ENCODE measurements at regions not wholly inside any gene's neighbourhood (a gene's known extent, or its start where the extent isn't known, plus 50 kb on each side); places are given as distances from the start of the nearest gene placed in this dataset.

- in situ Hi-C loops (cut with MboI; ENCODE audit: low sequenced_read_pairs) = no loop called here
- H3K9me3 ChIP-seq (ENCODE audit: control insufficient read depth, insufficient read depth, low read length) = no peaks in the 10 kb centered on the region
- H3K9me1 ChIP-seq (ENCODE audit: insufficient read depth, low read length) = no peaks in the 10 kb centered on the region
- H3K56ac ChIP-seq (ENCODE audit: extremely low read depth, insufficient read depth, low read length) = no peak overlapping the region
- H4K91ac ChIP-seq (ENCODE audit: insufficient read depth, low read depth, low read length) = no peak overlapping the region
- no peak overlapping the region for H2BK20ac ChIP-seq (ENCODE audit: low read depth, low read length)
- no peaks in the 10 kb centered on the region for H3K36me3 ChIP-seq (ENCODE audit: control insufficient read depth, insufficient read depth, low read length)
- peaks cover 5% of the 10 kb centered on the region; the same call in 1 of the 2 replicates for H3K4me1 ChIP-seq (ENCODE audit: control insufficient read depth, insufficient read depth, low read length)
- no peak overlapping the region for H4K5ac ChIP-seq (ENCODE audit: low read depth, low read length)
- H2AK5ac ChIP-seq (ENCODE audit: low read depth, low read length) = no peak overlapping the region
- no peak for ATAC-seq (ENCODE audit: low read depth)
- H3K27me3 ChIP-seq (ENCODE audit: control insufficient read depth, insufficient read depth, low read length) = peaks cover 39% of the 10 kb centered on the region
- no TSS peak for BruUV-seq (replicated peaks)
- POLR2A ChIA-PET (ENCODE audit: unreplicated experiment) = no interaction called here
- H3K4ac ChIP-seq (ENCODE audit: low read depth, low read length) = no peak overlapping the region
- no peak overlapping the region for H3K4me3 ChIP-seq (ENCODE audit: insufficient read depth, low read depth, low read length)
- WGBS, 2 experiments (ENCODE audit: extremely low coverage in 2 of 2, insufficient read length in 1 of 2) = no CpG with 5 or more reads among the region's 4 CpGs
- no peaks in the 10 kb centered on the region for H3K79me1 ChIP-seq (ENCODE audit: low read depth in 1 of 2, low read length in 2 of 2)
- H3K9ac ChIP-seq (ENCODE audit: low read depth, low read length) = no peak overlapping the region
- no peak overlapping the region for H3K4me2 ChIP-seq (ENCODE audit: low read depth, low read length)
- H3K14ac ChIP-seq (replicated peaks; ENCODE audit: low read depth, low read length) = no peak overlapping the region
- H2AFZ ChIP-seq (replicated peaks; ENCODE audit: low read length, poor library complexity) = no peak overlapping the region
- H3K18ac ChIP-seq (ENCODE audit: low read depth, low read length) = no peak overlapping the region
- dilution Hi-C loops (cut with HindIII; ENCODE audit: low sequenced_read_pairs, unreplicated experiment) = no loop called here
- H4K8ac ChIP-seq (ENCODE audit: low read depth in 2 of 2, low read length in 2 of 2) = no peak overlapping the region
- no peak overlapping the region for H2AK9ac ChIP-seq (replicated peaks; ENCODE audit: low read depth, low read length, poor library complexity)
- intact Hi-C loops (cut with micrococcal nuclease) = no loop called here
- no peak overlapping the region for H3K27ac ChIP-seq (ENCODE audit: insufficient read depth, low read length)
- no peak for DNase-seq
- TF ChIP-seq BHLHE40 (IDR thresholded peaks at IDR 0.05; ENCODE audit: low read depth, low read length) = no peak
- no peak for TF ChIP-seq MXI1 (IDR thresholded peaks at IDR 0.05; ENCODE audit: borderline replicate concordance, low read depth, low read length)
- no peak for TF ChIP-seq USF2 (IDR thresholded peaks at IDR 0.05; ENCODE audit: low read depth, low read length)
- no peak for TF ChIP-seq CHD1 (IDR thresholded peaks at IDR 0.05; ENCODE audit: low read depth, low read length)
- TF ChIP-seq MAZ (IDR thresholded peaks at IDR 0.05; ENCODE audit: borderline replicate concordance, low read depth, low read length) = no peak
- no peak for TF ChIP-seq CTCF (conservative IDR thresholded peaks at IDR 0.05; ENCODE audit: low read depth, low read length)
- TF ChIP-seq ELK1 (IDR thresholded peaks at IDR 0.05; ENCODE audit: borderline replicate concordance, low read depth, low read length) = no peak
- no peak for TF ChIP-seq MAFK (IDR thresholded peaks at IDR 0.05; ENCODE audit: low read depth, low read length)
- TF ChIP-seq CEBPB (IDR thresholded peaks at IDR 0.05; ENCODE audit: low read depth, low read length) = no peak
- no peak for TF ChIP-seq RCOR1 (IDR thresholded peaks at IDR 0.05; ENCODE audit: insufficient replicate concordance, low read length)
- no peak for TF ChIP-seq RAD21 (IDR thresholded peaks at IDR 0.05; ENCODE audit: low read length)
- no peak for TF ChIP-seq NFE2L2 (IDR thresholded peaks at IDR 0.05; ENCODE audit: low read depth, low read length)
- no peak for TF ChIP-seq FOS (IDR thresholded peaks at IDR 0.05; ENCODE audit: low read depth, low read length)
- TF ChIP-seq SMC3 (IDR thresholded peaks at IDR 0.05; ENCODE audit: low read depth, low read length) = no peak
- TF ChIP-seq RFX5 (IDR thresholded peaks at IDR 0.05; ENCODE audit: low read depth, low read length) = no peak
- TF ChIP-seq POLR2A (IDR thresholded peaks at IDR 0.05; ENCODE audit: low read depth, low read length) = no peak
- peaks cover 4% of the 10 kb centered on the region for H4K20me1 ChIP-seq (ENCODE audit: insufficient read depth, low read length)
- CTCF ChIA-PET = no interaction called here
- H2BK15ac ChIP-seq (ENCODE audit: low read depth, low read length) = no peak overlapping the region
- H2BK120ac ChIP-seq (ENCODE audit: low read depth, low read length) = no peak overlapping the region
- H2BK5ac ChIP-seq (ENCODE audit: low read depth, low read length, poor library complexity, severe bottlenecking) = no peak overlapping the region
- no peak overlapping the region for H3K23ac ChIP-seq (ENCODE audit: low read depth, low read length)
Observed at GRCh38 chr5:138657360-138657759, 82.2 kb upstream of the HSPA9 start.

Data from IMR-90 (cell line).